Ishikawa (cell line): ENCODE measurements at regions not wholly inside any gene's neighbourhood (a gene's known extent, or its start where the extent isn't known, plus 50 kb on each side); places are given as distances from the start of the nearest gene placed in this dataset.

ENCODE experiments used
- CEBPB ChIP-seq: IDR thresholded peaks from 2 replicates; pipeline ENCODE4 v1.6.1; 2012
- CREB1 ChIP-seq: IDR thresholded peaks from 2 replicates; pipeline ENCODE4 v1.6.1; 2012; ENCODE audit warnings: low read depth
- EGR1 ChIP-seq: IDR thresholded peaks from 2 replicates; pipeline ENCODE4 v1.6.1; 2012
- EP300 ChIP-seq: IDR thresholded peaks from 2 replicates; pipeline ENCODE4 v1.6.1; 2012; ENCODE audit warnings: borderline replicate concordance
- FOXM1 ChIP-seq: IDR thresholded peaks from 2 replicates; pipeline ENCODE4 v1.6.1; 2012; ENCODE audit warnings: low read depth, borderline replicate concordance
- NFIC ChIP-seq: IDR thresholded peaks from 2 replicates; pipeline ENCODE4 v1.6.1; 2012
- RAD21 ChIP-seq: IDR thresholded peaks from 2 replicates; pipeline ENCODE4 v1.6.1; 2012; ENCODE audit warnings: low read depth
- TAF1 ChIP-seq: IDR thresholded peaks from 2 replicates; pipeline ENCODE4 v1.6.1; 2012; ENCODE audit warnings: low read depth, mild to moderate bottlenecking
- TCF12 ChIP-seq: IDR thresholded peaks from 2 replicates; pipeline ENCODE4 v1.6.1; 2012; ENCODE audit warnings: low read depth
- TEAD4 ChIP-seq: IDR thresholded peaks from 2 replicates; pipeline ENCODE4 v1.6.1; 2012
- USF1 ChIP-seq: IDR thresholded peaks from 2 replicates; pipeline ENCODE4 v1.6.1; 2012
- YY1 ChIP-seq: IDR thresholded peaks from 2 replicates; pipeline ENCODE4 v1.6.1; 2012; ENCODE audit warnings: low read depth
- ZBTB7A ChIP-seq: IDR thresholded peaks from 2 replicates; pipeline ENCODE4 v1.6.1; 2012; ENCODE audit warnings: low read depth
- TF ChIP-seq, protein P1 (sequence below): IDR thresholded peaks from 2 replicates; pipeline ENCODE4 v1.6.1; 2012; ENCODE audit warnings: low read depth, mild to moderate bottlenecking
- TF ChIP-seq, protein P2 (sequence below): IDR thresholded peaks from 2 replicates; pipeline ENCODE4 v1.6.1; 2012

DNA sequence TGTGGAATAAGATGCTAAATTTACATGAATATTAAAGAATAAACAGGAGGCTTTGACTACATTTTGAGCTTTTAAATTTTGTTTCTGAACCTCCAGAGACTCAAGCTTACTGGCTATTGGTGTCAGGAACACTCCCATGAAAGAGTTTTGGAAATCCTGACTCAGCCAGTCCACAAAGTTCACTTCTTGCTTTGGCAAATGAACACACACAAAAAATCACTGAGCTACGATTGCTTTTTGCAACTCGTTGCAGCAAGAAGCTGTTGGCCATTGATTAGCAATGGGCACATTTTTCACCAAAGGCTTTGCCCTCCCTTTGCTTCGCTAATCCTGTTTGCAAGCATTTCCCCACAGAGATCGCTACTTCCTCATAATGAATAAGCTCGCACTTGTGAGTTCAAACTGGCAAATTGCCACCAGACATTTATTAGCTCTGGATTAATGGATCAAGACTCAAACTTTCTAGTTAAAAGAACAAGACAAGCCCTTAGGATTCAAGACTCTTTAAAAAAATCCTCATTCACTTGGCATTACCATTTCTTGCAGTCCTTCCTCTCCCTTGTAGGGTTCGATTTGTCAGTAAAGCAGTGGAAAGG lies 343.2 kb upstream of the ONECUT1 start:
- TF ChIP-seq EGR1, result no peak
- TF ChIP-seq TAF1, result no peak
- no peak for TF ChIP-seq TEAD4
- TF ChIP-seq ZBTB7A, result no peak
- TF ChIP-seq CREB1, result no peak
- TF ChIP-seq, protein P1, sequence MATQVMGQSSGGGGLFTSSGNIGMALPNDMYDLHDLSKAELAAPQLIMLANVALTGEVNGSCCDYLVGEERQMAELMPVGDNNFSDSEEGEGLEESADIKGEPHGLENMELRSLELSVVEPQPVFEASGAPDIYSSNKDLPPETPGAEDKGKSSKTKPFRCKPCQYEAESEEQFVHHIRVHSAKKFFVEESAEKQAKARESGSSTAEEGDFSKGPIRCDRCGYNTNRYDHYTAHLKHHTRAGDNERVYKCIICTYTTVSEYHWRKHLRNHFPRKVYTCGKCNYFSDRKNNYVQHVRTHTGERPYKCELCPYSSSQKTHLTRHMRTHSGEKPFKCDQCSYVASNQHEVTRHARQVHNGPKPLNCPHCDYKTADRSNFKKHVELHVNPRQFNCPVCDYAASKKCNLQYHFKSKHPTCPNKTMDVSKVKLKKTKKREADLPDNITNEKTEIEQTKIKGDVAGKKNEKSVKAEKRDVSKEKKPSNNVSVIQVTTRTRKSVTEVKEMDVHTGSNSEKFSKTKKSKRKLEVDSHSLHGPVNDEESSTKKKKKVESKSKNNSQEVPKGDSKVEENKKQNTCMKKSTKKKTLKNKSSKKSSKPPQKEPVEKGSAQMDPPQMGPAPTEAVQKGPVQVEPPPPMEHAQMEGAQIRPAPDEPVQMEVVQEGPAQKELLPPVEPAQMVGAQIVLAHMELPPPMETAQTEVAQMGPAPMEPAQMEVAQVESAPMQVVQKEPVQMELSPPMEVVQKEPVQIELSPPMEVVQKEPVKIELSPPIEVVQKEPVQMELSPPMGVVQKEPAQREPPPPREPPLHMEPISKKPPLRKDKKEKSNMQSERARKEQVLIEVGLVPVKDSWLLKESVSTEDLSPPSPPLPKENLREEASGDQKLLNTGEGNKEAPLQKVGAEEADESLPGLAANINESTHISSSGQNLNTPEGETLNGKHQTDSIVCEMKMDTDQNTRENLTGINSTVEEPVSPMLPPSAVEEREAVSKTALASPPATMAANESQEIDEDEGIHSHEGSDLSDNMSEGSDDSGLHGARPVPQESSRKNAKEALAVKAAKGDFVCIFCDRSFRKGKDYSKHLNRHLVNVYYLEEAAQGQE, result no peak

GRCh38 chr15:53130943-53131342 lies 340.8 kb upstream of the ONECUT1 start:
- TF ChIP-seq, protein P2, sequence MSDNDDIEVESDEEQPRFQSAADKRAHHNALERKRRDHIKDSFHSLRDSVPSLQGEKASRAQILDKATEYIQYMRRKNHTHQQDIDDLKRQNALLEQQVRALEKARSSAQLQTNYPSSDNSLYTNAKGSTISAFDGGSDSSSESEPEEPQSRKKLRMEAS, result no peak
- TF ChIP-seq NFIC (no peak), TAF1 (no peak), EGR1 (no peak), CEBPB (no peak), RAD21 (no peak), USF1 (no peak), TEAD4 (no peak)

GRCh38 chr15:53129121-53129904 lies 339.2 kb upstream of the ONECUT1 start:
- no peak for TF ChIP-seq CEBPB
- no peak for TF ChIP-seq ZBTB7A
- TF ChIP-seq FOXM1, result no peak
- no peak for TF ChIP-seq USF1
- no peak for TF ChIP-seq CREB1
- TF ChIP-seq, protein P1, result no peak
- TF ChIP-seq EP300, result no peak
- no peak for TF ChIP-seq NFIC
- TF ChIP-seq RAD21, result no peak
- no peak for TF ChIP-seq TAF1
- TF ChIP-seq, protein P2, result no peak
- TF ChIP-seq YY1, result no peak
- no peak for TF ChIP-seq TEAD4
- TF ChIP-seq EGR1, result no peak
- no peak for TF ChIP-seq TCF12

DNA sequence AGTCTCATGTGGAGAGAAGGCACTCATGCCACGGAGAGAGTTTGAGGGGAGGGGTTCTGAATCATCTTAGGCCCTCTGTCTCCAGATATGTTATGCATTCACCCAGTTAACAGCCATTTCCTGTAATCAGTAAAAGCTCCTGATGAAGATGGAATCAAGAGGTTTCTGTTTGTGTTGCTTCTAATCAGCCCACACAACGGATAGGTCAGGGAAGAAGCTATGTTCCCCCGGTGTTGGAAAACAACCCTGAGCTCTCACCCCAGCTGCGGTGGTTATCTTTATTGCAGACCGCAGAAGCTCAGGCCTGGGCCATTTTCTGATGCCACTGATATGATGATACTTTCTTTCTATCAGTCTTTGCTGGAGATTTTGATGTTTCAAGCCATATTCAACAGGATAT lies 338.5 kb upstream of the ONECUT1 start:
- TF ChIP-seq EGR1 (no peak), RAD21 (no peak), YY1 (no peak), ZBTB7A (no peak), EP300 (no peak), CREB1 (no peak), FOXM1 (no peak), NFIC (no peak), TAF1 (no peak), TEAD4 (no peak), CEBPB (no peak), USF1 (no peak), TCF12 (no peak)
- TF ChIP-seq, protein P2, result no peak
- TF ChIP-seq, protein P1, result no peak
